ENCODE measurements at regions not wholly inside any gene's neighbourhood (a gene's known extent, or its start where the extent isn't known, plus 50 kb on each side); places are given as distances from the start of the nearest gene placed in this dataset.

- in situ Hi-C loops (cut with MboI; ENCODE audit: low sequenced_read_pairs in 4 of 4): no loop called here
- intact Hi-C loops (cut with DNase I; ENCODE audit: low total_unique reads): no loop called here
- ATAC-seq (no peak), DNase-seq (no peak)
- TF ChIP-seq, protein P1, sequence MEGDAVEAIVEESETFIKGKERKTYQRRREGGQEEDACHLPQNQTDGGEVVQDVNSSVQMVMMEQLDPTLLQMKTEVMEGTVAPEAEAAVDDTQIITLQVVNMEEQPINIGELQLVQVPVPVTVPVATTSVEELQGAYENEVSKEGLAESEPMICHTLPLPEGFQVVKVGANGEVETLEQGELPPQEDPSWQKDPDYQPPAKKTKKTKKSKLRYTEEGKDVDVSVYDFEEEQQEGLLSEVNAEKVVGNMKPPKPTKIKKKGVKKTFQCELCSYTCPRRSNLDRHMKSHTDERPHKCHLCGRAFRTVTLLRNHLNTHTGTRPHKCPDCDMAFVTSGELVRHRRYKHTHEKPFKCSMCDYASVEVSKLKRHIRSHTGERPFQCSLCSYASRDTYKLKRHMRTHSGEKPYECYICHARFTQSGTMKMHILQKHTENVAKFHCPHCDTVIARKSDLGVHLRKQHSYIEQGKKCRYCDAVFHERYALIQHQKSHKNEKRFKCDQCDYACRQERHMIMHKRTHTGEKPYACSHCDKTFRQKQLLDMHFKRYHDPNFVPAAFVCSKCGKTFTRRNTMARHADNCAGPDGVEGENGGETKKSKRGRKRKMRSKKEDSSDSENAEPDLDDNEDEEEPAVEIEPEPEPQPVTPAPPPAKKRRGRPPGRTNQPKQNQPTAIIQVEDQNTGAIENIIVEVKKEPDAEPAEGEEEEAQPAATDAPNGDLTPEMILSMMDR (IDR thresholded peaks at IDR 0.05 in 4 of 5, conservative IDR thresholded peaks at IDR 0.05 in 1 of 5): no peak
- no peak for TF ChIP-seq POLR2A (IDR thresholded peaks at IDR 0.05)
- Histone ChIP-seq H3K27me3 (no peaks in the 10 kb centered on the region), H3K9me3 (no peaks in the 10 kb centered on the region), H3K4me1 (peaks cover 15 to 25% of the 10 kb centered on the region in 2 donors), H3K36me3 (no peaks in the 10 kb centered on the region), H3K27ac (no peak overlapping the region), H3K4me3 (no peak overlapping the region)
Measured at GRCh38 chr3:72111265-72112205, 326.6 kb upstream of the PROK2 start.

DNA sequence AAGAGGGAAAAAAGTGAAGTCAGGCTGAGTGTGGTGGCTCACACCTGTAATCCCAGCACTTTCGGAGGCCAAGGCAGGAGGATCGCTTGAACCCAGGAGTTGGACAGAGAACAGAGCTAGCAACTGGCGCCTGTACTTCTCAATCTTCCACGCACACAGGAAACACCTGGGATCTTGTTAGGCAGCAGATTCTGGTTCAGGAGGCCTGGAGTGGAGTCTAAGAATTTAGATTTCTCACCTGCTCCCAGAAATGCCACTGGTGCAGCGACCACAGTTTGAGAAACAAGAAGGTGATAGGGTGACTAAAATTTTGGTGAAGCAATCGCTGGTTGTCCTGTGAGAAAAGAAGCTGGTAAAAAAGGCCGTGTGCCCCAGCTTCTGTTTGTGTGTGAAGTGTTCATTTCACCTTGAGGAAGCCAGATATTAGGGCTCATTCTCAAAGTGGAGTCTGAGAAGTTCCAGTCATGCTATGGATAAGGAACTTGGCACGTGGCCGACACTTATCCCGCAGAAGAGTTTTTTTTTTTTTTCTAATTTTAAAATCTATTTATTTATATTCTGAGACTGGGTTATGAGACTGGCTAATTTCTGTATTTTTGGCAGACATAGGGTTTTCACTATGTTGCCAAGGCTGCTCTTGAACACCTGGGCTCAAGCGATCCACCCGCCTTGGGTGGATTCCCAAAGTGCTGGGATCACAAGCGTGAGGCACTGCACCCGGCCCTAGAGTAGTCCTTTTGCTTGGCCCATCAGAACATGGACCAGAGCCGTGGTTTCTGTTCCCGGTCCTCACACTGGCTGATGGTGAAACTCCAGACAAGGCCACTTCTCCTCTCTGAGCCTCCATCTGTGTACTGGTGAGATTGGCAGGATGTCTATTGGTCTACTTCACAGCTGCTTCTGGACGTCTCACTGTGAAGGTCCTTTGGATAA is 324.6 kb upstream of the PROK2 start:
- Histone ChIP-seq H3K27me3 (no peaks in the 10 kb centered on the region), H3K4me3 (no peak overlapping the region), H3K4me1 (peaks cover 14 to 19% of the 10 kb centered on the region in 2 donors), H3K36me3 (no peaks in the 10 kb centered on the region), H3K9me3 (no peaks in the 10 kb centered on the region), H3K27ac (no peak overlapping the region)
- TF ChIP-seq, protein P1 (IDR thresholded peaks at IDR 0.05 in 4 of 5, conservative IDR thresholded peaks at IDR 0.05 in 1 of 5): no peak
- TF ChIP-seq POLR2A (IDR thresholded peaks at IDR 0.05): no peak
- ATAC-seq (no peak), DNase-seq (no peak)
- intact Hi-C loops (cut with DNase I; ENCODE audit: low total_unique reads) (no loop called here), in situ Hi-C loops (cut with MboI; ENCODE audit: low sequenced_read_pairs in 4 of 4) (no loop called here)

DNA sequence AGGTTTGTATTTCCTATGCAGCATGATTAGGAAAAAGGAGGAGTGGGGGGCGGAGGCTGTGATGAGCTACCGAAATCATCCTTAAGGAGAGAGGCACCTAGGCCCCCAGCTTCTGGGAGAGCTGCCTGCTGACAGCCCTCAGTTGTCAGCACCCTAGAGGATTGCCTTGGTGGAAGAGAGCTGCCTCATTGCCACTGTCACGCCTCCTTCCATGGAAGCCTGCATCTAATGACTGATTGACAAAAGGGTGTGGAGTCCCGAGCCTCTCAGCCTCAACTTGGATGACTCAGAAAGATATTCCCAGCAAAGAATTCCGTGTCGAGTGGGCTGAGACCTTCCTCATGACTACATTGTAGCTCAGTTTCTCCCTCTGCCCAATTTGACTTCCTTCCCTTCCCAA is 320.4 kb upstream of the PROK2 start:
- Histone ChIP-seq H3K36me3 (no peaks in the 10 kb centered on the region), H3K27me3 (peaks cover 14 to 28% (median 16%) of the 10 kb centered on the region in 3 donors), H3K9me3 (no peaks in the 10 kb centered on the region), H3K4me3 (no peak overlapping the region), H3K27ac (no peak overlapping the region), H3K4me1 (peaks cover 0 to 6% of the 10 kb centered on the region in 2 donors)
- no peak for ATAC-seq
- TF ChIP-seq, protein P1 (IDR thresholded peaks at IDR 0.05 in 4 of 5, conservative IDR thresholded peaks at IDR 0.05 in 1 of 5): no peak
- no peak for TF ChIP-seq POLR2A (IDR thresholded peaks at IDR 0.05)
- DNase-seq: no peak
- in situ Hi-C loops (cut with MboI; ENCODE audit: low sequenced_read_pairs in 4 of 4) (no loop called here), intact Hi-C loops (cut with DNase I; ENCODE audit: low total_unique reads) (no loop called here)

DNA sequence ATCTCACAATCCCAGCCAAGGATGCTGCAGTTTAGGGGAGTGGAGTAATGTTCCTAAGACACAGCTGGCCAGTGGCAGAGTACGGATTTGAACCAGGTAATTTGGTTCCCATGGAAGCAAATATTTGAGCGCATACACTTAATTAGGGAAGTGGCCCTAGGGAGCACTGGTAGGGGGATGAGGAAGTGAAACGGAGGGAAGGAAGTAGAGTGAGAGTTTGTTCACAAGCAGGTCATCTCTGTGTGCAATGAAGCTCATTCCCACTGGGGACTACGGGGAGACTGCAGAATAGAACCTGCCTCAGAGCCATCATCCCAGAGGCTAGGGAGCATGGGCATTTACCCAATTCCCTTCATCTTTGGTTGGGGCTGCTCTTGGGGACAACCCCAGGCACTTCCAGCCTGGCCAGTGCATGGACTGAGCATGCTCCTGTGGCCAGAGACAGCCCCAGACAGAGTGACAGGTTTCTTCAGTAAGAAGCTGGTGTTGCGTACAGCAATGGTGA is 317.2 kb upstream of the PROK2 start:
- DNase-seq: no peak
- H3K9me3 ChIP-seq: no peaks in the 10 kb centered on the region
- H3K4me1 ChIP-seq: peaks cover 0 to 6% of the 10 kb centered on the region in 2 donors
- ATAC-seq: no peak
- no peak for TF ChIP-seq POLR2A (IDR thresholded peaks at IDR 0.05)
- TF ChIP-seq, protein P1 (IDR thresholded peaks at IDR 0.05 in 4 of 5, conservative IDR thresholded peaks at IDR 0.05 in 1 of 5): no peak
- H3K27ac ChIP-seq: no peak overlapping the region
- no peaks in the 10 kb centered on the region for H3K36me3 ChIP-seq
- intact Hi-C loops (cut with DNase I; ENCODE audit: low total_unique reads) (no loop called here), in situ Hi-C loops (cut with MboI; ENCODE audit: low sequenced_read_pairs in 4 of 4) (no loop called here)
- H3K27me3 ChIP-seq: peaks cover 14 to 32% (median 16%) of the 10 kb centered on the region in 3 donors
- no peak overlapping the region for H3K4me3 ChIP-seq

Data from gastrocnemius medialis (tissue), 4 donors.